ENCODE measurements at regions not wholly inside any gene's neighbourhood (a gene's known extent, or its start where the extent isn't known, plus 50 kb on each side); places are given as distances from the start of the nearest gene placed in this dataset.

DNA sequence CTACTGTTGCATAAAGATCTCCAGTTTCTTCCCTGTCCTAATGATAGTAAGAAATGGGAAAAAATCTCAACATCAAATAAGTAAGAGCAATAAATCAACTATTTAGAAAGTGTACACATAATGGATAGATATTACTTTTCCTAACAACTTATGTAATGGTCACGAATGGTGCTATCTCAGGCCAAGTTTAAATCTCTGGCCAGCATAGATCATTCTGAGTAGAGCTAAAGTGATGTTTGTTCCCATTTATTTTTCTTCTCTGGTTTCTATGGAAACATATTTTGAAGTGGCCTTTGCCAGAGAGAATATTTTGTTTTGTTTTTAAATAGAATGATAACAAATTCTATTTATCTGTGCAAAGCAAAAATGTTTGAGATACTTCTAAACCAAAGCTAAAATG is 249.7 kb upstream of the TTC14 start:
- H3K27me3 ChIP-seq (ENCODE audit: insufficient read depth, low read length): no peaks in the 10 kb centered on the region; the same call in 1 of the 2 replicates
- H2AFZ ChIP-seq (ENCODE audit: low read length): no peak overlapping the region
- H3K9ac ChIP-seq (ENCODE audit: low read length): no peak overlapping the region
- no peak overlapping the region for H3K27ac ChIP-seq (ENCODE audit: low read depth, low read length, poor library complexity, severe bottlenecking)
- H3K9me3 ChIP-seq (ENCODE audit: low read length): no peaks in the 10 kb centered on the region
- H3K4me2 ChIP-seq (ENCODE audit: low read length): no peak overlapping the region
- H3F3A ChIP-seq (ENCODE audit: insufficient read depth, low read length): no peaks in the 10 kb centered on the region
- no peaks in the 10 kb centered on the region for H3K9me2 ChIP-seq (ENCODE audit: low read depth, low read length)
- no peaks in the 10 kb centered on the region for H4K20me1 ChIP-seq (ENCODE audit: insufficient read depth, low read length)
- H3K79me2 ChIP-seq (ENCODE audit: insufficient read depth, low read length): no peaks in the 10 kb centered on the region
- no peaks in the 10 kb centered on the region for H3K36me3 ChIP-seq (ENCODE audit: insufficient read depth, low read length)
- H3K4me3 ChIP-seq (ENCODE audit: low read depth, low read length, poor library complexity, severe bottlenecking): no peak overlapping the region
- TF ChIP-seq, protein P1, sequence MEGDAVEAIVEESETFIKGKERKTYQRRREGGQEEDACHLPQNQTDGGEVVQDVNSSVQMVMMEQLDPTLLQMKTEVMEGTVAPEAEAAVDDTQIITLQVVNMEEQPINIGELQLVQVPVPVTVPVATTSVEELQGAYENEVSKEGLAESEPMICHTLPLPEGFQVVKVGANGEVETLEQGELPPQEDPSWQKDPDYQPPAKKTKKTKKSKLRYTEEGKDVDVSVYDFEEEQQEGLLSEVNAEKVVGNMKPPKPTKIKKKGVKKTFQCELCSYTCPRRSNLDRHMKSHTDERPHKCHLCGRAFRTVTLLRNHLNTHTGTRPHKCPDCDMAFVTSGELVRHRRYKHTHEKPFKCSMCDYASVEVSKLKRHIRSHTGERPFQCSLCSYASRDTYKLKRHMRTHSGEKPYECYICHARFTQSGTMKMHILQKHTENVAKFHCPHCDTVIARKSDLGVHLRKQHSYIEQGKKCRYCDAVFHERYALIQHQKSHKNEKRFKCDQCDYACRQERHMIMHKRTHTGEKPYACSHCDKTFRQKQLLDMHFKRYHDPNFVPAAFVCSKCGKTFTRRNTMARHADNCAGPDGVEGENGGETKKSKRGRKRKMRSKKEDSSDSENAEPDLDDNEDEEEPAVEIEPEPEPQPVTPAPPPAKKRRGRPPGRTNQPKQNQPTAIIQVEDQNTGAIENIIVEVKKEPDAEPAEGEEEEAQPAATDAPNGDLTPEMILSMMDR (IDR thresholded peaks at IDR 0.05; ENCODE audit: low read length): no peak
- no peak for TF ChIP-seq EZH2 (IDR thresholded peaks at IDR 0.05; ENCODE audit: borderline replicate concordance, low read length)
- no peaks in the 10 kb centered on the region for H3K4me1 ChIP-seq (ENCODE audit: insufficient read depth, low read length, severe bottlenecking)

DNA sequence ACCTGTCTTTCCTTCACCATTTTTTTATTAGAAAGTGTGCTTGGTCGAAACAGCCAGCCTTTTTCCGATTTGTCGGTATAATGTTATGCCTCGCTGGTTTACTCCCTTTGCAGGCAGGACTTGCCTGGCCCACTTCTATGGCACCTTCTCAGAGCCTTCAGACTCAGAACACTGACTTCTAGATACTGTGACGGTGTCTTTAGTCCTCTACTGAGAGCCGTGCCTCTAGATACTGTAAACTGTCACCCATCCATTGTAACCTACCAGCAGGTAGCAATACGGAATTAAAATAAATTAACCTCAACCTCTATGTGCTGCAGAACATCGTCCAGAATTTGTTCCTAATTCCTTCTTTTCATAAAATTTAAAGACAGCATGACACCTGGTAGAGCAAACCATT is 247.7 kb upstream of the TTC14 start:
- H3K79me2 ChIP-seq (ENCODE audit: insufficient read depth, low read length): no peaks in the 10 kb centered on the region
- H3F3A ChIP-seq (ENCODE audit: insufficient read depth, low read length): no peaks in the 10 kb centered on the region
- no peaks in the 10 kb centered on the region for H3K9me2 ChIP-seq (ENCODE audit: low read depth, low read length)
- no peaks in the 10 kb centered on the region for H3K36me3 ChIP-seq (ENCODE audit: insufficient read depth, low read length)
- no peaks in the 10 kb centered on the region for H3K9me3 ChIP-seq (ENCODE audit: low read length)
- no peak overlapping the region for H3K27ac ChIP-seq (ENCODE audit: low read depth, low read length, poor library complexity, severe bottlenecking)
- H3K4me1 ChIP-seq (ENCODE audit: insufficient read depth, low read length, severe bottlenecking): no peaks in the 10 kb centered on the region
- H2AFZ ChIP-seq (ENCODE audit: low read length): no peak overlapping the region
- no peak overlapping the region for H3K4me2 ChIP-seq (ENCODE audit: low read length)
- H4K20me1 ChIP-seq (ENCODE audit: insufficient read depth, low read length): no peaks in the 10 kb centered on the region
- no peaks in the 10 kb centered on the region; the same call in 1 of the 2 replicates for H3K27me3 ChIP-seq (ENCODE audit: insufficient read depth, low read length)
- no peak overlapping the region for H3K4me3 ChIP-seq (ENCODE audit: low read depth, low read length, poor library complexity, severe bottlenecking)
- no peak overlapping the region for H3K9ac ChIP-seq (ENCODE audit: low read length)
- TF ChIP-seq, protein P1 (IDR thresholded peaks at IDR 0.05; ENCODE audit: low read length): no peak
- TF ChIP-seq EZH2 (IDR thresholded peaks at IDR 0.05; ENCODE audit: borderline replicate concordance, low read length): no peak

DNA sequence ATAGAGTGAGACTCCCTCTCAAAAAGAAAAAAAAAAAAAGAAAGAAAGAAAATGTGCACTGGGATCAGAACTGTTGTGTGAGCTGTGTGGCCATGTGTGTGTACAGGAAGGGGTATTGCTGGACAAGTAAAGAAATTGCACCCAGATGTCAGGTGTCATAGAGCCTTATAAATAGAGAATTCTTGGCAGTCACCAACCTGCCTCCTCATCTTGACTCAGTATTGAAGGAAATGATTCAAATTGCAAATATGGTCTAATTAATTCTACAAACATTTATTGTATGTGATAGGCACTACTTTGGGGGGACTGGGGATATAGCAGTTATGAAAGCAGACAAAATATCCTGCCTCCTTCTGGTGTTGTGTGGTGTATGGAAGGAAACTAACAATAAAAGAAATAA is 243.8 kb upstream of the TTC14 start:
- no peak overlapping the region for H3K4me2 ChIP-seq (ENCODE audit: low read length)

More for the DNA sequence above, 243.8 kb upstream of the TTC14 start:
- no peaks in the 10 kb centered on the region for H3F3A ChIP-seq (ENCODE audit: insufficient read depth, low read length)
- no peak overlapping the region for H3K9ac ChIP-seq (ENCODE audit: low read length)
- H3K4me3 ChIP-seq (ENCODE audit: low read depth, low read length, poor library complexity, severe bottlenecking): no peak overlapping the region
- H3K9me2 ChIP-seq (ENCODE audit: low read depth, low read length): no peaks in the 10 kb centered on the region
- no peak overlapping the region for H2AFZ ChIP-seq (ENCODE audit: low read length)
- TF ChIP-seq, protein P1 (IDR thresholded peaks at IDR 0.05; ENCODE audit: low read length): no peak
- no peak for TF ChIP-seq EZH2 (IDR thresholded peaks at IDR 0.05; ENCODE audit: borderline replicate concordance, low read length)
- H4K20me1 ChIP-seq (ENCODE audit: insufficient read depth, low read length): no peaks in the 10 kb centered on the region
- H3K36me3 ChIP-seq (ENCODE audit: insufficient read depth, low read length): no peaks in the 10 kb centered on the region
- no peaks in the 10 kb centered on the region for H3K9me3 ChIP-seq (ENCODE audit: low read length)
- no peak overlapping the region for H3K27ac ChIP-seq (ENCODE audit: low read depth, low read length, poor library complexity, severe bottlenecking)
- no peaks in the 10 kb centered on the region for H3K4me1 ChIP-seq (ENCODE audit: insufficient read depth, low read length, severe bottlenecking)
- H3K27me3 ChIP-seq (ENCODE audit: insufficient read depth, low read length): no peaks in the 10 kb centered on the region; the same call in 1 of the 2 replicates
- no peaks in the 10 kb centered on the region for H3K79me2 ChIP-seq (ENCODE audit: insufficient read depth, low read length)

Measured in OCI-LY1 (cell line).